Esophagus squamous epithelium (tissue), 5 donors: ENCODE measurements at regions not wholly inside any gene's neighbourhood (a gene's known extent, or its start where the extent isn't known, plus 50 kb on each side); places are given as distances from the start of the nearest gene placed in this dataset.

Experiments used
- DNase-seq: peaks from one replicate; lab custom pipeline; 2025; lab: John Stamatoyannopoulos, UW
- H3K27ac ChIP-seq, 4 donors: fragments of 200-600 bp; sonication (generic); one replicate each; pipeline ENCODE4 v1.5.1; 2016 to 2019; ENCODE audit warnings: mild to moderate bottlenecking in 1 of 4
- H3K27me3 ChIP-seq, 4 donors: fragments of 200-600 bp; sonication (generic); 1 replicate in 3 of 4; 2 replicates in 1 of 4; pipeline versions ENCODE4 v1.5.1 to v1.6.0; 2017 to 2021; ENCODE audit warnings: antibody characterized with exemption in 1 of 4
- H3K36me3 ChIP-seq, 3 donors: fragments of 200-600 bp; sonication (generic); one replicate each; pipeline ENCODE4 v1.5.1; 2016 to 2019
- H3K4me1 ChIP-seq, 3 donors: fragments of 200-600 bp; sonication (generic); one replicate each; pipeline ENCODE4 v1.5.1; 2017 to 2019
- H3K4me3 ChIP-seq, 4 donors: fragments of 200-600 bp; sonication (generic); 1 replicate in 3 of 4; 2 replicates in 1 of 4; pipeline ENCODE4 v1.5.1; 2016 to 2019; ENCODE audit warnings: mild to moderate bottlenecking in 2 of 4, moderate library complexity in 1 of 4
- H3K9me3 ChIP-seq, 3 donors: fragments of 200-600 bp; sonication (generic); one replicate each; pipeline ENCODE4 v1.5.1; 2016 to 2019
- POLR2A ChIP-seq, 4 donors: fragments of 450-650 bp; IDR thresholded peaks; one replicate each; pipeline ENCODE4 v1.6.1; 2017; ENCODE audit warnings: antibody characterized with exemption in 4 of 4, mild to moderate bottlenecking in 4 of 4, moderate library complexity in 3 of 4
- WGBS, 2 donors: methylation state at CpG; one replicate each; pipeline ENCODE4 v1.1.5; 2018; 5-methylcytosine and 5-hydroxymethylcytosine counted together
- intact Hi-C: fragments of 100-400 bp; cut with DNase I; formaldehyde crosslinking; loops from one replicate; pipeline ENCODE4 v1.15.0; 2022
- TF ChIP-seq, protein P1 (sequence below), 6 experiments: fragments of 450-650 bp in 4 of 6; fragments of 200-600 bp in 2 of 6; sonication (generic) in 2 of 6; IDR thresholded peaks; one replicate each; pipeline ENCODE4 v1.5.1; 2016 to 2019; ENCODE audit warnings: antibody characterized with exemption in 6 of 6, mild to moderate bottlenecking in 4 of 6, moderate library complexity in 4 of 6
- donor health status: DM: yes; HTN: yes; CAD: no.

- Histone ChIP-seq H3K4me1 (no peaks in the 10 kb centered on the region), H3K36me3 (no peaks in the 10 kb centered on the region), H3K9me3 (no peaks in the 10 kb centered on the region), H3K4me3 (no peak overlapping the region), H3K27ac (no peak overlapping the region), H3K27me3 (no peaks in the 10 kb centered on the region)
- TF ChIP-seq POLR2A (IDR thresholded peaks at IDR 0.05) = no peak
- TF ChIP-seq, protein P1, sequence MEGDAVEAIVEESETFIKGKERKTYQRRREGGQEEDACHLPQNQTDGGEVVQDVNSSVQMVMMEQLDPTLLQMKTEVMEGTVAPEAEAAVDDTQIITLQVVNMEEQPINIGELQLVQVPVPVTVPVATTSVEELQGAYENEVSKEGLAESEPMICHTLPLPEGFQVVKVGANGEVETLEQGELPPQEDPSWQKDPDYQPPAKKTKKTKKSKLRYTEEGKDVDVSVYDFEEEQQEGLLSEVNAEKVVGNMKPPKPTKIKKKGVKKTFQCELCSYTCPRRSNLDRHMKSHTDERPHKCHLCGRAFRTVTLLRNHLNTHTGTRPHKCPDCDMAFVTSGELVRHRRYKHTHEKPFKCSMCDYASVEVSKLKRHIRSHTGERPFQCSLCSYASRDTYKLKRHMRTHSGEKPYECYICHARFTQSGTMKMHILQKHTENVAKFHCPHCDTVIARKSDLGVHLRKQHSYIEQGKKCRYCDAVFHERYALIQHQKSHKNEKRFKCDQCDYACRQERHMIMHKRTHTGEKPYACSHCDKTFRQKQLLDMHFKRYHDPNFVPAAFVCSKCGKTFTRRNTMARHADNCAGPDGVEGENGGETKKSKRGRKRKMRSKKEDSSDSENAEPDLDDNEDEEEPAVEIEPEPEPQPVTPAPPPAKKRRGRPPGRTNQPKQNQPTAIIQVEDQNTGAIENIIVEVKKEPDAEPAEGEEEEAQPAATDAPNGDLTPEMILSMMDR (IDR thresholded peaks at IDR 0.05) = no peak
- 100% methylated on average over 2 of the region's 2 CpGs for WGBS, 2 donors
- DNase-seq = no peak
- intact Hi-C loops = no loop called here
Measured at GRCh38 chr20:7702141-7702540, 238.1 kb downstream of the HAO1 start.

DNA sequence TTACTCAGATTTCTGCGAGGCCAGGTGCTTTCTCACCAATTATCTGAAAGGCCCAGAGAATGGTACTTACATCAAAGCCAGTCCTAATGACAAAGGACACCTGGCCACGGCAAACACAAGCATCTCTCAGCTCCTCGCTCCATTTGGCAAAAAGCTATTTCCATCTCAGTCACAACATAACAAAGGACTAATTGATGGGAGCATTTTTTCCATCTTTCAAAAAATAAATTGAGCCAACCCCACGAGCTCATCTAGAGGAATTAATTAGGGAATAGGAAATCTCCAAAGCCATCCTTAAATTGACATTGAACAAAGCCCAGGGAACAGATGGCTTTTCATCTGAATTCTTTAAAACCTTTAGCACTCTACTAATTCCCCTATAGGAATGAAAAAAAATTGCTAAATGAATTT is 236.7 kb downstream of the HAO1 start:
- intact Hi-C loops = no loop called here
- Histone ChIP-seq H3K4me3 (no peak overlapping the region), H3K36me3 (no peaks in the 10 kb centered on the region), H3K27ac (no peak overlapping the region), H3K9me3 (no peaks in the 10 kb centered on the region), H3K27me3 (no peaks in the 10 kb centered on the region), H3K4me1 (no peaks in the 10 kb centered on the region)
- TF ChIP-seq, protein P1 (IDR thresholded peaks at IDR 0.05) = no peak
- no peak for TF ChIP-seq POLR2A (IDR thresholded peaks at IDR 0.05)
- DNase-seq = no peak
- WGBS, 2 donors = 12 to 25% methylated on average over 3 to 4 of the region's 4 CpGs

DNA sequence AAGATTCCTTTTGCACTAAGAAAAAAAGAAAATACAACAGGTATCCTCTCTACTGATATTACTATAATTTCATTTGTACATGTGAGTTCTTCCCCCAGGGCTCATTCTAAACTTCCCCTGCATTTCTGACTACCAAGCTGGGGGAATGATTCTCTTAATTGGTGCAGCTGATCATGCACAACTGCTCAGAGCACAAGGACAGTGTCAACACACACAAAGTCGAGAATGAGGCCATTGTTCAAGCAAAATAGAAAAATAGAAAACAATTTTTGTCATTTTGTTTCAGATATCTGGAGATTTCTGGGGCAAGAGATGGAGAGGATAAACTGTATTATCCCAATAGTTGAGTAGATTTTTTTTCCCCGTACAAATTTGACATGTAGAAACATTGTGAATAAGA is 236.3 kb downstream of the HAO1 start:
- Histone ChIP-seq H3K27ac (no peak overlapping the region), H3K36me3 (no peaks in the 10 kb centered on the region), H3K4me1 (no peaks in the 10 kb centered on the region), H3K4me3 (no peak overlapping the region), H3K27me3 (no peaks in the 10 kb centered on the region), H3K9me3 (no peaks in the 10 kb centered on the region)
- WGBS, 2 donors = 48 to 52% methylated on average over 2 of the region's 2 CpGs
- DNase-seq = no peak
- intact Hi-C loops = no loop called here
- TF ChIP-seq, protein P1 (IDR thresholded peaks at IDR 0.05) = no peak
- TF ChIP-seq POLR2A (IDR thresholded peaks at IDR 0.05) = no peak

DNA sequence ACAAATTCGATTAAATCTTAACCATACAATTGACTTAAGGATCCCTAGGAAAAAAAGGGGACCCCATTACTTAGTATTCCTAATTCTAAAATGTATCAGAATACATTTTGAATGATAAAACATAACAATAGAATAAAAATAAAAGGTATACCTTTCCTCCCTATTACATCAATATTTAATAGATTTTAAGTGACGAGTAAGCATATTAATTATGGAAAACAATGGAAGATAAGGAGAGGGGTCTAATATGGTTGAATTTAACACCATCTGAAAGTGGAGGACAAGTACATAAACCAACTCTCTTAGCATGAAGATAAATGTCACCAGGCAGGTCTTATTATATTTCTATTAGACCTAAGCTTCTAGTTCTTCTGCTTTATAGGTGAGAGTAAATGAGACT is 232.1 kb downstream of the HAO1 start:
- Histone ChIP-seq H3K27ac (no peak overlapping the region), H3K4me1 (no peaks in the 10 kb centered on the region), H3K36me3 (no peaks in the 10 kb centered on the region), H3K4me3 (no peak overlapping the region), H3K27me3 (no peaks in the 10 kb centered on the region), H3K9me3 (no peaks in the 10 kb centered on the region)
- intact Hi-C loops = no loop called here
- TF ChIP-seq, protein P1 (IDR thresholded peaks at IDR 0.05) = no peak
- no peak for TF ChIP-seq POLR2A (IDR thresholded peaks at IDR 0.05)
- DNase-seq = no peak
- WGBS, 2 donors = 21 to 41% methylated on average over 2 of the region's 2 CpGs

GRCh38 chr20:7708782-7709181 is 231.5 kb downstream of the HAO1 start:
- no peak overlapping the region for H3K4me3 ChIP-seq
- intact Hi-C loops = no loop called here
- TF ChIP-seq, protein P1 (IDR thresholded peaks at IDR 0.05) = no peak
- TF ChIP-seq POLR2A (IDR thresholded peaks at IDR 0.05) = no peak
- no peak overlapping the region for H3K27ac ChIP-seq
- H3K4me1 ChIP-seq = no peaks in the 10 kb centered on the region
- no peak for DNase-seq
- no peaks in the 10 kb centered on the region for H3K36me3 ChIP-seq
- no peaks in the 10 kb centered on the region for H3K9me3 ChIP-seq
- H3K27me3 ChIP-seq = no peaks in the 10 kb centered on the region
- 84 to 93% methylated on average over 2 of the region's 2 CpGs for whole genome bisulfite sequencing, 2 donors
